Fibroblast of lung (primary cell): ENCODE measurements at regions not wholly inside any gene's neighbourhood (a gene's known extent, or its start where the extent isn't known, plus 50 kb on each side); places are given as distances from the start of the nearest gene placed in this dataset.

Source experiments
- EZH2 ChIP-seq: IDR thresholded peaks from 2 replicates; pipeline ENCODE4 v1.5.1; 2012; ENCODE audit warnings: low read length, control low read depth, mild to moderate bottlenecking; ENCODE audit errors: missing control alignments
- TF ChIP-seq, protein P1 (sequence below), 2 donors: IDR thresholded peaks in 1 of 2; conservative IDR thresholded peaks in 1 of 2; 1 replicate in 1 of 2; 2 replicates in 1 of 2; pipeline ENCODE4 v1.5.1; 2011 to 2012; ENCODE audit warnings: low read length in 2 of 2, control low read depth in 1 of 2, inconsistent platforms in 1 of 2, low read depth in 1 of 2, mild to moderate bottlenecking in 1 of 2

DNA sequence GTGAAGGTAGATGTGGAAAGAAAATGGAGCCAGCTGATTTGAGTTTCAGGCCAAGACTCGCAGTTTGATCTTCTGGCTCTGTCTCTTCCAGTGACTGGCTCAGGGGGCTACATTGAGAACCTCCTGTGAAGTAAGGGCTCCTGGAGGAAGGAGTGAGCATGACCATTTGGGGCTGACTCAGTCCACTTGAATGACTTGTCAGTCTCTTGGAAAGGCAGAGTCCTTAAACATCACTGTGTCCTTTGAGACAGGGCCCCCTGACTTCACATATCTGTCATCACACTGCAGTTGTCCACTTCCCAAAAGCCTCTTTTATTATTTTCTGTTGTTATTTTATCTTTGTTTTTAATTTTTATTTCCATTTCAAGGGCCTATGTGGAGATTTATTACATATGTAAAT is 204.6 kb upstream of the APCDD1 start:
- TF ChIP-seq, protein P1, sequence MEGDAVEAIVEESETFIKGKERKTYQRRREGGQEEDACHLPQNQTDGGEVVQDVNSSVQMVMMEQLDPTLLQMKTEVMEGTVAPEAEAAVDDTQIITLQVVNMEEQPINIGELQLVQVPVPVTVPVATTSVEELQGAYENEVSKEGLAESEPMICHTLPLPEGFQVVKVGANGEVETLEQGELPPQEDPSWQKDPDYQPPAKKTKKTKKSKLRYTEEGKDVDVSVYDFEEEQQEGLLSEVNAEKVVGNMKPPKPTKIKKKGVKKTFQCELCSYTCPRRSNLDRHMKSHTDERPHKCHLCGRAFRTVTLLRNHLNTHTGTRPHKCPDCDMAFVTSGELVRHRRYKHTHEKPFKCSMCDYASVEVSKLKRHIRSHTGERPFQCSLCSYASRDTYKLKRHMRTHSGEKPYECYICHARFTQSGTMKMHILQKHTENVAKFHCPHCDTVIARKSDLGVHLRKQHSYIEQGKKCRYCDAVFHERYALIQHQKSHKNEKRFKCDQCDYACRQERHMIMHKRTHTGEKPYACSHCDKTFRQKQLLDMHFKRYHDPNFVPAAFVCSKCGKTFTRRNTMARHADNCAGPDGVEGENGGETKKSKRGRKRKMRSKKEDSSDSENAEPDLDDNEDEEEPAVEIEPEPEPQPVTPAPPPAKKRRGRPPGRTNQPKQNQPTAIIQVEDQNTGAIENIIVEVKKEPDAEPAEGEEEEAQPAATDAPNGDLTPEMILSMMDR (conservative IDR thresholded peaks at IDR 0.05 in 1 of 2, IDR thresholded peaks at IDR 0.05 in 1 of 2; ENCODE audit: low read depth in 1 of 2, low read length in 2 of 2), result no peak
- no peak for TF ChIP-seq EZH2
